Activated T-cell treated with anti-CD3 and anti-CD28 coated beads, Interleukin-2, amount 50 U/mL, for 48 hours (primary cell): ENCODE measurements at regions not wholly inside any gene's neighbourhood (a gene's known extent, or its start where the extent isn't known, plus 50 kb on each side); places are given as distances from the start of the nearest gene placed in this dataset.
A peak's percentile ranks its signal among the peaks of the same experiment; 100 is the strongest.
"Not testable (repeated sequence)": the region's sequence is repeated elsewhere in the genome, so short reads cannot be mapped to it uniquely, and the experiment has no call there.

Experiments
- DNase-seq, 2 experiments: peaks; one replicate each; pipeline ENCODE4 v3.0.0-alpha.2; 2020

- no peak for DNase-seq
These were observed 315.3 kb upstream of the DUSP10 start for GRCh38 chr1:222057162-222057561.

- no peak for DNase-seq
These were observed 312.5 kb upstream of the DUSP10 start for GRCh38 chr1:222054416-222054815.

- no peak for DNase-seq
These were observed 312.0 kb upstream of the DUSP10 start for GRCh38 chr1:222053790-222054294.

GRCh38 chr1:222051311-222051710 lies 309.4 kb upstream of the DUSP10 start:
- peak in 1 of 2 experiments; percentile 22 for DNase-seq

GRCh38 chr1:222049661-222050060 lies 307.8 kb upstream of the DUSP10 start:
- DNase-seq = not testable (repeated sequence)

GRCh38 chr1:222049176-222049575 lies 307.3 kb upstream of the DUSP10 start:
- no peak for DNase-seq

GRCh38 chr1:222048094-222048595 lies 306.3 kb upstream of the DUSP10 start:
- no peak for DNase-seq

- DNase-seq = no peak
These were observed 305.5 kb upstream of the DUSP10 start for GRCh38 chr1:222047366-222047765.

GRCh38 chr1:222046684-222047263 lies 304.9 kb upstream of the DUSP10 start:
- DNase-seq = no peak

GRCh38 chr1:222045786-222046185 lies 303.9 kb upstream of the DUSP10 start:
- DNase-seq = no peak

GRCh38 chr1:222045236-222045635 lies 303.3 kb upstream of the DUSP10 start:
- no peak for DNase-seq

GRCh38 chr1:222043444-222044292 lies 301.8 kb upstream of the DUSP10 start:
- DNase-seq = no peak

- DNase-seq = no peak
These were observed 300.2 kb upstream of the DUSP10 start for GRCh38 chr1:222042120-222042519.

GRCh38 chr1:222040955-222041354 lies 299.1 kb upstream of the DUSP10 start:
- DNase-seq = no peak

GRCh38 chr1:222040121-222040805 lies 298.4 kb upstream of the DUSP10 start:
- DNase-seq = no peak

GRCh38 chr1:222038971-222039370 lies 297.1 kb upstream of the DUSP10 start:
- DNase-seq = no peak

GRCh38 chr1:222037720-222038119 lies 295.8 kb upstream of the DUSP10 start:
- DNase-seq = no peak

GRCh38 chr1:222034790-222035189 lies 292.9 kb upstream of the DUSP10 start:
- no peak for DNase-seq

GRCh38 chr1:222033450-222033849 lies 291.6 kb upstream of the DUSP10 start:
- no peak for DNase-seq

- DNase-seq = no peak
These were observed 289.4 kb upstream of the DUSP10 start for GRCh38 chr1:222031318-222031717.

GRCh38 chr1:222028676-222029075 lies 286.8 kb upstream of the DUSP10 start:
- DNase-seq = no peak

GRCh38 chr1:222028116-222028515 lies 286.2 kb upstream of the DUSP10 start:
- DNase-seq = no peak

- no peak for DNase-seq
These were observed 284.4 kb upstream of the DUSP10 start for GRCh38 chr1:222026280-222026679.

GRCh38 chr1:222023025-222023424 lies 281.1 kb upstream of the DUSP10 start:
- DNase-seq = no peak
